IMR-90 (cell line): ENCODE measurements at regions not wholly inside any gene's neighbourhood (a gene's known extent, or its start where the extent isn't known, plus 50 kb on each side); places are given as distances from the start of the nearest gene placed in this dataset.

Experiments
- ATAC-seq: fragments of 200-7000 bp; cut with Tn5 transposase; 2 replicates; pipeline ENCODE4 v1.9.1; 2020; ENCODE audit warnings: low read depth, mild to moderate bottlenecking, moderate library complexity
- BruUV-seq: library from RNA; stranded (reverse); fragments of 400-500 nt; replicated peaks from 2 replicates; lab custom pipeline; 2021; lab: Mats Ljungman, UMichigan
- CTCF ChIA-PET: fragments of 300-600 bp; formaldehyde crosslinking; extraction: SDS; loops from one replicate; lab custom pipeline; 2021; ENCODE audit warnings: antibody characterized with exemption; lab: Yijun Ruan, JAX
- POLR2A ChIA-PET: fragments of 300-600 bp; sonication (Branson Sonifier 250); formaldehyde crosslinking; loops from one replicate; lab custom pipeline; 2022; ENCODE audit warnings: antibody characterized with exemption; ENCODE audit not compliant: unreplicated experiment; lab: Charles Lee
- DNase-seq: peaks from one replicate; pipeline ENCODE4 v3.0.0; 2013
- H2AFZ ChIP-seq: replicated peaks from 2 replicates; pipeline ENCODE3; 2013; ENCODE audit warnings: low read length, mild to moderate bottlenecking; ENCODE audit not compliant: poor library complexity
- H2AK5ac ChIP-seq: 2 replicates; pipeline ENCODE4 v1.6.1; 2013; ENCODE audit warnings: low read depth, low read length, inconsistent platforms
- H2AK9ac ChIP-seq: replicated peaks from 2 replicates; pipeline ENCODE3; 2013; ENCODE audit warnings: mild to moderate bottlenecking, low read depth, low read length, moderate library complexity; ENCODE audit not compliant: poor library complexity
- H2BK120ac ChIP-seq: 2 replicates; pipeline ENCODE4 v1.6.1; 2013; ENCODE audit warnings: low read depth, low read length, inconsistent platforms
- H2BK15ac ChIP-seq: 3 replicates; pipeline ENCODE4 v1.6.1; 2013; ENCODE audit warnings: low read depth, low read length, inconsistent platforms
- H2BK20ac ChIP-seq: 2 replicates; pipeline ENCODE4 v1.6.1; 2013; ENCODE audit warnings: low read depth, mild to moderate bottlenecking, inconsistent platforms, low read length, moderate library complexity
- H2BK5ac ChIP-seq: 2 replicates; pipeline ENCODE4 v1.6.1; 2013; ENCODE audit warnings: mild to moderate bottlenecking, low read depth, low read length, inconsistent platforms; ENCODE audit not compliant: poor library complexity, severe bottlenecking
- H3K14ac ChIP-seq: replicated peaks from 2 replicates; pipeline ENCODE4 v1.6.1; 2013; ENCODE audit warnings: low read depth, low read length, inconsistent platforms
- H3K18ac ChIP-seq: 2 replicates; pipeline ENCODE4 v1.6.1; 2013; ENCODE audit warnings: low read depth, low read length, control low read depth
- H3K23ac ChIP-seq: 2 replicates; pipeline ENCODE4 v1.6.1; 2013; ENCODE audit warnings: low read depth, low read length, inconsistent platforms
- H3K27ac ChIP-seq: 2 replicates; pipeline ENCODE4 v1.5.1; 2013; ENCODE audit warnings: mild to moderate bottlenecking, control low read depth, low read length; ENCODE audit not compliant: insufficient read depth
- H3K27me3 ChIP-seq: 2 replicates; pipeline ENCODE4 v1.6.1; 2013; ENCODE audit warnings: low read length; ENCODE audit not compliant: control insufficient read depth, insufficient read depth
- H3K36me3 ChIP-seq: 2 replicates; pipeline ENCODE4 v1.6.1; 2013; ENCODE audit warnings: low read length, mixed read lengths; ENCODE audit not compliant: control insufficient read depth, insufficient read depth
- H3K4ac ChIP-seq: 2 replicates; pipeline ENCODE4 v1.6.1; 2013; ENCODE audit warnings: low read depth, low read length, inconsistent platforms
- H3K4me1 ChIP-seq: 2 replicates; pipeline ENCODE4 v1.6.1; 2013; ENCODE audit warnings: low read length, mixed read lengths; ENCODE audit not compliant: control insufficient read depth, insufficient read depth
- H3K4me2 ChIP-seq: 2 replicates; pipeline ENCODE4 v1.6.1; 2013; ENCODE audit warnings: low read depth, mild to moderate bottlenecking, control low read depth, low read length, moderate library complexity
- H3K4me3 ChIP-seq: 2 replicates; pipeline ENCODE4 v1.5.1; 2013; ENCODE audit warnings: low read depth, mild to moderate bottlenecking, control low read depth, low read length, moderate library complexity; ENCODE audit not compliant: insufficient read depth
- H3K56ac ChIP-seq: 2 replicates; pipeline ENCODE4 v1.6.1; 2013; ENCODE audit warnings: low read length, inconsistent platforms; ENCODE audit not compliant: insufficient read depth; ENCODE audit errors: extremely low read depth
- H3K79me1 ChIP-seq, 2 experiments: 2 replicates each; pipeline ENCODE4 v1.6.1; 2013; ENCODE audit warnings: low read length in 2 of 2, inconsistent platforms in 1 of 2, low read depth in 1 of 2
- H3K9ac ChIP-seq: 2 replicates; pipeline ENCODE4 v1.6.1; 2013; ENCODE audit warnings: low read depth, low read length, control low read depth
- H3K9me1 ChIP-seq: 2 replicates; pipeline ENCODE4 v1.6.1; 2013; ENCODE audit warnings: low read length, inconsistent platforms; ENCODE audit not compliant: insufficient read depth
- H3K9me3 ChIP-seq: 2 replicates; pipeline ENCODE4 v1.6.1; 2013; ENCODE audit warnings: low read length; ENCODE audit not compliant: control insufficient read depth, insufficient read depth
- H4K20me1 ChIP-seq: 2 replicates; pipeline ENCODE4 v1.6.1; 2013; ENCODE audit warnings: low read length, inconsistent platforms; ENCODE audit not compliant: insufficient read depth
- H4K5ac ChIP-seq: 2 replicates; pipeline ENCODE4 v1.6.1; 2013; ENCODE audit warnings: mild to moderate bottlenecking, low read depth, low read length, control low read depth
- H4K8ac ChIP-seq, 2 experiments: 2 replicates each; pipeline ENCODE4 v1.6.1; 2013; ENCODE audit warnings: low read depth in 2 of 2, low read length in 2 of 2, control low read depth in 1 of 2, inconsistent platforms in 1 of 2
- H4K91ac ChIP-seq: 2 replicates; pipeline ENCODE4 v1.6.1; 2013; ENCODE audit warnings: low read depth, low read length, inconsistent platforms; ENCODE audit not compliant: insufficient read depth
- BHLHE40 ChIP-seq: fragments of 150-350 bp; IDR thresholded peaks from 2 replicates; pipeline ENCODE4 v1.6.1; 2016; ENCODE audit warnings: mild to moderate bottlenecking, low read depth, low read length
- CEBPB ChIP-seq: IDR thresholded peaks from 2 replicates; pipeline ENCODE4 v1.6.1; 2012; ENCODE audit warnings: low read depth, low read length, improper control_type of control experiment
- ELK1 ChIP-seq: fragments of 150-350 bp; IDR thresholded peaks from 2 replicates; pipeline ENCODE4 v1.6.1; 2016; ENCODE audit warnings: low read depth, mild to moderate bottlenecking, low read length, moderate library complexity, borderline replicate concordance
- MAZ ChIP-seq: IDR thresholded peaks from 2 replicates; pipeline ENCODE4 v1.6.1; 2012; ENCODE audit warnings: low read depth, mild to moderate bottlenecking, low read length, improper control_type of control experiment, moderate library complexity, borderline replicate concordance
- RCOR1 ChIP-seq: IDR thresholded peaks from 2 replicates; pipeline ENCODE4 v1.6.1; 2012; ENCODE audit warnings: mild to moderate bottlenecking, low read length, improper control_type of control experiment; ENCODE audit not compliant: insufficient replicate concordance
- WGBS, 2 experiments: methylation state at CpG; one replicate each; pipeline versions ENCODE4 v1.1.5 to v1.1.7; 2013; ENCODE audit warnings: missing lambda C conversion rate in 2 of 2; ENCODE audit not compliant: insufficient read length in 1 of 2; ENCODE audit errors: extremely low coverage in 2 of 2; 5-methylcytosine and 5-hydroxymethylcytosine counted together
- dilution Hi-C: fragments of 300-500 bp; cut with HindIII; formaldehyde crosslinking; loops from one replicate; pipeline ENCODE4 v1.14.3; 2018; ENCODE audit warnings: low sequenced_read_pairs; ENCODE audit not compliant: unreplicated experiment
- in situ Hi-C: fragments of 300-500 bp; cut with MboI; formaldehyde crosslinking; loops from 3 replicates; pipeline ENCODE4 v1.14.3; 2019; ENCODE audit warnings: low sequenced_read_pairs, inconsistent platforms, mixed read lengths
- intact Hi-C: fragments of 100-400 bp; cut with micrococcal nuclease; formaldehyde crosslinking; loops from 2 replicates; pipeline ENCODE4 v1.10.0; 2022

DNA sequence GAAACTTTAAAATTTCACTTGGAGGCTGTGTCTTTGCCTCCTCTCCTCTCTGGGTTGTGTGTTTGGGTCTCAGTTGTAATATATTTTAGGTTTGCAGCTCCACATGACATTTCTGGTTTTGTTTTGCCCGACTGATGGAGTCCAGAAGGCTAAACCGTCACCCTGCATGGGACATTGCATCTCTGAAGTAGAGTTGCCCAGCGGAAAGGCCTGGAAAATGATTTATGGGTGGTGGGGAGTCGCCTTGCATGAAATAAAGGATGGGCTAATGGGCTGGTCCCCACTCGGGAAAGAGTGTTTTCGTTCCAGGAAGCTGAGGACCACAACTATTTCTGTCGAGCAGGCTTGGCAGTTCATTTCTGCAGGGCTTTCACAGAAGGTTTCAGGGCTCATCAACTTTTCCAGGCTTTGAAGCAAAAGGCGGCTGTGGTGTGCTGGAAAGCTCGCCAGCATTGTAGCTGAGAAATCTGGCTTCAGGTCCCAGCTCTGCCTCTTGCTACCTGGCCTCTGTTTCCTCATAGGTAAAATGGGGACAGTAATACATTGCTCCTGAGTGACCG is 74.8 kb upstream of the GSC start:
- CTCF ChIA-PET: no interaction called here
- POLR2A ChIA-PET: no interaction called here
- H3K9ac ChIP-seq: no peak overlapping the region

More for the DNA sequence above, 74.8 kb upstream of the GSC start:
- H2AK9ac ChIP-seq: no peak overlapping the region
- intact Hi-C loops (no loop called here), in situ Hi-C loops (no loop called here), dilution Hi-C loops (no loop called here)
- no peaks in the 10 kb centered on the region for H3K9me1 ChIP-seq
- H2BK20ac ChIP-seq: no peak overlapping the region
- H3K79me1 ChIP-seq: no peaks in the 10 kb centered on the region
- H3K4me1 ChIP-seq: no peaks in the 10 kb centered on the region
- no peak overlapping the region for H3K56ac ChIP-seq
- no peak overlapping the region for H3K18ac ChIP-seq
- DNase-seq: no peak
- no peak overlapping the region for H3K14ac ChIP-seq
- no peak overlapping the region for H3K27ac ChIP-seq
- no peak overlapping the region for H3K4ac ChIP-seq
- TF ChIP-seq BHLHE40: no peak
- TF ChIP-seq RCOR1: no peak
- TF ChIP-seq ELK1: no peak
- TF ChIP-seq CEBPB: no peak
- no peak for TF ChIP-seq MAZ
- H2AK5ac ChIP-seq: no peak overlapping the region
- H4K91ac ChIP-seq: no peak overlapping the region
- H3K4me3 ChIP-seq: no peak overlapping the region
- no peaks in the 10 kb centered on the region for H3K27me3 ChIP-seq
- H4K5ac ChIP-seq: no peak overlapping the region
- 12% methylated on average over 3 of the region's 10 CpGs; no CpG with 5 or more reads in 1 of the 2 experiments for WGBS, 2 experiments
- no peak overlapping the region for H3K4me2 ChIP-seq
- H2BK5ac ChIP-seq: no peak overlapping the region
- no peaks in the 10 kb centered on the region for H3K36me3 ChIP-seq
- no peak overlapping the region for H2BK120ac ChIP-seq
- no peak overlapping the region for H3K23ac ChIP-seq
- no peak for ATAC-seq
- H2AFZ ChIP-seq: no peak overlapping the region
- no peaks in the 10 kb centered on the region for H4K20me1 ChIP-seq
- H2BK15ac ChIP-seq: no peak overlapping the region
- H3K9me3 ChIP-seq: peaks cover 9% of the 10 kb centered on the region; the same call in 1 of the 2 replicates
- no peak overlapping the region for H4K8ac ChIP-seq
- BruUV-seq: no TSS peak
